ENCODE measurements at regions not wholly inside any gene's neighbourhood (a gene's known extent, or its start where the extent isn't known, plus 50 kb on each side); places are given as distances from the start of the nearest gene placed in this dataset.

DNA sequence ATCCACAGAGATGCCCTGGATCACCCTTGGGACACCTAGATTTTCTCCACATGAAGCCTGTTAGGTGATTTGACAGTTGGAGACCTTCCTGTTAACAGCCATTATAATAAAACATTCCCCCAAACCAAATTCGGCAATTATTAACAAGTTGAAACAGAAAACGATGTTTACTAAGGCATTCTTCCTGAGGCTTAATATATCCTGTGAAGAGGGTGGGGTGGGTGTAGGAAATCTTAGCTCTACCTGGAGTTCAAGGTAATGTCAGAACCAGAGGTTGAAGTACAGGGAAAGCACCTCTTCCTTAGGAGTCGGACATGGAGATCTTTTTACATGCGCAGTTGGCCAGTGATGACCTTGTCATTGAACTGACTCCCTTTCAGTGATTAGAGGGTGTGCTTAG, 143.0 kb downstream of the FGF9 start:
- no peak overlapping the region for H3K4me3 ChIP-seq (ENCODE audit: low read length)
- DNase-seq (ENCODE audit: low read depth, low spot score): no peak

DNA sequence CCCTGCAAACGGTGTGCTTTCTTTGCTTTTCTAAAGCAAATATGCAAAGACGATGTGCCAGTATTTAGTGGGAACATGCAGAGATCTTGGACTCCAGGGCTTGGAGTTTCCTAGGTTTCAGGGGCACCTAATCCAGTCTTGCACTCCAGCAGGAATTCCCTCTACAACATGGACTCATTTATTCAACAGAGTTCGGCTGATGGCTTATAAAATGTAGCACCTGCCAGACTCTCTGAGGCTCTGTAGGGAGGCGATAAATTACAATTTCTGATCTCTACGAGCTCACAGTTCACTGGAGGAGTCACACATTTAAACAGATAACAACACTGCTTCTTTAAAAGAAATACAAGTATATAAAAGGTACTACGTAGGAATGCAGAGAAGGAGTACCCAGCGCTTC, 143.7 kb downstream of the FGF9 start:
- H3K4me3 ChIP-seq (ENCODE audit: low read length): no peak overlapping the region
- no peak for DNase-seq (ENCODE audit: low read depth, low spot score)

DNA sequence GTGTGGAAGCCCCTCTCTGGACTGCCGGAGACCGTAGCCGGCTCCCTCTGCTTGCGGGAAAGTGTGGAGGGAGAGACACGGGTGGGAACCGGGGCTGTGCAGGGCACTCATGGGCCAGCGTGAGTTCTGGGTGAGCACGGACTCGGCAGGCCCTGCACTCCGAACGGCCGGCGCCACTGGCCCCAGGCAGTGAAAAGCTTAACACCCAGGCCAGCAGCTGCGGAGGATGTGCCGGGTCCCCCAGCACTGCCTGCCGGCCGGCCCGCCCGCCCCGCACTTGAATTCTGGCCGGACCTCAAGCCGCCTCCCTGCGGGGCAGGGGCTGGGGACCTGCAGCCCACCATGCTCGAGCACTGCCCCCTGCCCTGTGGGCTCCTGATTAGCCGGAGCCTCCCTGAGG, 147.0 kb downstream of the FGF9 start:
- H3K4me3 ChIP-seq (ENCODE audit: low read length): no peak overlapping the region
- DNase-seq (ENCODE audit: low read depth, low spot score): no peak

DNA sequence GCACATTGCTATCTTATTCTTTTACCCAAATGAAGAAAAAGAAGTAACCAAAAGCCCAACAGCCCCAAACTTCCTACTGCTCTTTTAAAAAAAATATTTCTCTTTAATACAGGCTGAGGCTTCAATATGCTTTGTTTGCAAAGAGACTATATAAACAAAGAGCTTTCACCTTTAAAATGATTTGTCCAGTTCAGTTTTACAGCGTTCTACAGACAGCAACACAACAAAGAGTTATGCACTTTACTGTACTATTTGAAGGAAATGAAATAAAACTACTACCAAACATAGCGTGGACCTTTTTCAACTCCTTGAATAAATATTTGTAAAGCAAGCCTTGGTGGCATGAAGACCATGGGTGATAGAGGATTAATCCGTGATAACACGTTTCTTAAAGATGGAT, 151.2 kb downstream of the FGF9 start:
- DNase-seq (ENCODE audit: low read depth, low spot score): no peak

DNA sequence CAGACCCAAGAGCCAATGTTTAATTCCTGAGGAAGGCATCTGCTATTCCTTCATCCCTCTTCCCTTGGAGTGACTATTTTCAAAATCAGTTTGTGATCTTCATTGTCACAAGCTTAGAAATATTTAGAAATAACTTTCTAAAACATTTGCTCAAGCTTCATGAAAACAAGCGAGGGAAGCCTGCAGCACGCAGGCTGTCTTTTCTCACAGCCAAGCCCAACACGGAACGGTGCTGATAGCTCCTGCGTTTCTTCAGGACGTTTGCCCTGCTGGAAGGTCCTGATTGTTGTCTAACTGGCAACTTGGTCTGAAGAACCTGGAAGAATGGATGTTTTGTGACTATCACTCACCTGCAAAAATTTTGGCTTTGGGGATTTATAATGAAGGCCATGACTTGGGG, 152.5 kb downstream of the FGF9 start:
- H3K4me3 ChIP-seq (ENCODE audit: low read length): no peak overlapping the region
- DNase-seq (ENCODE audit: low read depth, low spot score): no peak

More for the DNA sequence above, 151.2 kb downstream of the FGF9 start:
- no peak overlapping the region for H3K4me3 ChIP-seq (ENCODE audit: low read length)

DNA sequence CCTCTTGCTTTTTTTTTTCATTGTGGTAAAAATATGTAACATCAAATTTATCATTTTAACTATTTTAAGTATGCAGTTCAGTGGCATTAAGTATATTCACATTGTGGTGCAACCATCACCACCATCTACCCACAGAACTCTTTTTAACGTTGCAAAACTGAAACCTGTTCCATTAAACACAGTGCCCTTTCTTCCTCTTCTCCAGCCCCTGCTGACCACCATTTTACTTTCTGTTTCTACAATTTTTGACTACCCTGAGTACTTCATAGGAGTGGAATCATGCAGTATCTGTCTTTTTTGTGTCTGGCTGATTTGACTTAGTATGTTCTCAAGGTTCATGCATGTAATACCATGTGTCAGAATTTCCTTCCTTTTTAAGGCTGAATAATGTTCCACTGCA, 153.1 kb downstream of the FGF9 start:
- H3K4me3 ChIP-seq (ENCODE audit: low read length): no peak overlapping the region
- DNase-seq (ENCODE audit: low read depth, low spot score): no peak

DNA sequence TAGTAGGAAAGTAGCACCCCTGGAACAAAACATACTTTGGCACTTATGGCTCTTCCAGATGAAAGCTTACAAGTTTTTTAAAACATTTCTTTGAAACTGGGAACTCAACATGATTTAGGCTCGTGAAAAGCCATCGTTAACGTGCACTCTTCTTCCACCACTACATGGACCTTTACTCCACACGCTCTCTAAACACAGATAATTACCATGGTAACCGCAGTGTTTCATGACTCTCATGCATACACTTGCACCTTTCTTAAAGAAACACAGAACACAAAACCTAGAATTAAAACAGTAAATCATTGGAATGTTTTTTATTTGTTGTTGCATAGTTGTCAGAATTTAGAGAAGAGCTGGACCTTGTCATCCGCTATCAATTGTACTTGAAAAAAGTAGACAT, 154.3 kb downstream of the FGF9 start:
- H3K4me3 ChIP-seq (ENCODE audit: low read length): no peak overlapping the region
- no peak for DNase-seq (ENCODE audit: low read depth, low spot score)

DNA sequence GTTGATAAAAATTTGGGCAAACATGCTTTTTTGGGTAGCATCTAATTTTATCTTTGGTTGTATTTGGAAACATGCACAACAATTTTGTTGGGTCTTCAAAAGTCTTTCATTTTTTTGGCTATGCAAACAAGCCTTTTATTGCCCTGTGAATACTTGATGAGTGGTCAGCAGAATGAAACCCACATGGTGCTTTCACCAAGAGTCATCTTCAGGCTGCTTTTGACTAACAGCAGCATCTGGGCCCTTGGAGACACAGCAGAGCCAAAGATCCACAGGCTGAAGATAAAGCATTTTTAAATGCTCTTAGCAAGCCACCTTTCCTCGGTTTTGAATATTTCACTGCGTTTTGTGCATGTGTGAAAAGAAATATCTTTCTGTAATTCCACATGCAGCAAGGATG, 154.9 kb downstream of the FGF9 start:
- no peak for DNase-seq (ENCODE audit: low read depth, low spot score)
- H3K4me3 ChIP-seq (ENCODE audit: low read length): no peak overlapping the region

DNA sequence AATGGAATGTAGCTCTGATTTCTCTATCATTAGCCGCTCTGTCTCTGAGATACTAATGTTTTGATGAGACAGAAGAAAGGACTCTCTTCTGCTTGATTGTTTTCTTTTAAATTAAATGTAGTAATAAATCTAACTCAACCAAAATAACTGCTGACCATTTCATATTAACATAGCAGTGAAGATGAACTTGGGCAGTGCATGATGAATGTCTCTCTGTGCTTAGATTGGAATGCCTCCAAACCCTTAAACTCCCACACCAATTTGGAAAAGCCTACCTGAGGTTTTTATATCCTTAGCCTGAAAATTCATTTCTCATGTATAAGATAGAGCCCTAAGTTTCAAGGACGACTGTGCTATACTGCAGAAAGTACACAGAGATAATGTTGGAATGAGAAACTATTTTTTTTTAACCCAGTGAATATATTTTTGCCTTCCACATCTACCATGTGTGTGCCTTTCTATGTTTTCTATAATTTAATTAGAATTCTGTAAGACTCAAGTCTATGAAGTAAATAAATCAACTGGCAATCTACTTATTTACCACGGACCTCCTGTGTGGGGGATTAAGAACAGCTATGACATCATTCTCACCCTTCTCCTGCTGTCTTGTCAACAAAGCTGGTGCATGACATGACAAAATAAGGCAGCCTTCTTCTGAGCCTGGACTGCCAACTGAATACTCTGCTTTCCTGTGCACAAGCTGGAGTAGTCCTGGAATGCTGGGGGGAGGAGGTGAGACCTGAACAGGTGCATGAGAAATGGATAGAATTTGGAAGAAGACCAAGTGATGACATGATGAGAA, 155.5 kb downstream of the FGF9 start:
- no peak for DNase-seq (ENCODE audit: low read depth, low spot score)
- no peak overlapping the region for H3K4me3 ChIP-seq (ENCODE audit: low read length)

DNA sequence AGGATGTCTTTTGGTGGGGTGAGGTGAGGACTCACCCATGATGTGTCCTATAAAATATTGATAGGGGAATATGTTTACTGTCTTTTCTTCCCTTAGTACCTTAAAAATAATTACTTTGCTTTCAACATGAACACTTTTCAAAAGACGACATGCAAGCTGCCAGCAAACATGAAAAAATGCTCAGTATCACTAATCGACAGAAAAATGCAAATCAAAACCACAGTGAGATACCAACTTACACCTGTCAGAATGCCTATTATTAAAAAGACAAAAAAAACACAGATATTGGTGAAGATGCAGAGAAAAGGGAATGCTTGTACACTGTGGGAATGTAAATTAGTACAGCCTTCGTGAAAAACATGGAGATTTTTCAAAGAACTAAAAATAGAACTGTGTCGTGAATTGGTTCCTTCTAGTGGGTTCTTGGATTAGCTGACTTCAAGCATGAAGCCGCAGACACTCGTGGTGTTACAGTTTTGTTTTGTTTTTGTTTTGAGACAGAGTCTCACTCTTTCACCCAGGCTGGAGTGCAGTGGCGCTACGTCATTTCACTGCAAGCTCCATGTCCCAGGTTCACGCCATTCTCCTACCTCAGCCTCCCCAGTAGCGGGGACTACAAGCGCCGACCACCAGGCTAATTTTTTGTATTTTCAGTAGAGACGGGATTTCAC, 160.9 kb downstream of the FGF9 start:
- H3K4me3 ChIP-seq (ENCODE audit: low read length): no peak overlapping the region
- no peak for DNase-seq (ENCODE audit: low read depth, low spot score)

DNA sequence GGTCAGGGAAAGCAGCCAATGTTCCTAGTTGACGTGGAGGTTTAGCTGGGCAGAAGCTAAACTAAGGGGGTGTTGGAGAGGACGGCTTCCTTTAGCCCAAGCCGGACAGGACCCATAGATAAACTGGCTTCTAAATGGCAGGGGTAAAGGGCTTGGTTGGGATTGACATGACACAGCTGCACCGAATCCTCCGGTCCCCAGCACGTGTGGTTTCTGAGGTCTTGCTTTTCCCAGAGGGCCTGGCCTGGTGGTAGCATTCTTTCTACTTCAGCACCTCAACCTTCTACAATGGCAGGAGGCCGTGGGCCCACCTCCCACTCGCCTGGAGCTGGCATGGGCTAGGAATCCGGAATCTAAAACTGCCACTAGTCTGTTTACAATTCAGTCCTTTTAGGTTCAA, 163.0 kb downstream of the FGF9 start:
- no peak overlapping the region for H3K4me3 ChIP-seq (ENCODE audit: low read length)
- DNase-seq (ENCODE audit: low read depth, low spot score): no peak

DNA sequence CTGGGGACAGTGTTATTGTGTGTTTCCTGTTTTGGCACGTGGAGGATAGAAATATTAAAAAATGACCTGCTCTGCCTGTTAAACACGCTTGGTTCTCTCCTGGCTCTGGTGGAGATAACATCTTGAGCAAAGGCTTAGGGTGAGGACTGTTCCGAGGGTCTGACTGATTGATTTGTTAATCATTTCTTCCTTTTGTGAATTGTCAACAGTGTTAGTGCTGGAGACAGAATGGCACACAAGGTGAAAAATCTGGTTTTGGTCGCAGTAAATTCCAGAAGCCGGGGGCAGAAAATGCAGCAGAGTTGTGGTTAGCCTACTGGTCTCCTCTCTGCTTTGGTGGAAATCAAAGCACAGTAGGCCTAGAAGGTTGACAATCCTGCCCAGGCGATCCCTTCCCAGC, 163.6 kb downstream of the FGF9 start:
- no peak overlapping the region for H3K4me3 ChIP-seq (ENCODE audit: low read length)
- DNase-seq (ENCODE audit: low read depth, low spot score): no peak

DNA sequence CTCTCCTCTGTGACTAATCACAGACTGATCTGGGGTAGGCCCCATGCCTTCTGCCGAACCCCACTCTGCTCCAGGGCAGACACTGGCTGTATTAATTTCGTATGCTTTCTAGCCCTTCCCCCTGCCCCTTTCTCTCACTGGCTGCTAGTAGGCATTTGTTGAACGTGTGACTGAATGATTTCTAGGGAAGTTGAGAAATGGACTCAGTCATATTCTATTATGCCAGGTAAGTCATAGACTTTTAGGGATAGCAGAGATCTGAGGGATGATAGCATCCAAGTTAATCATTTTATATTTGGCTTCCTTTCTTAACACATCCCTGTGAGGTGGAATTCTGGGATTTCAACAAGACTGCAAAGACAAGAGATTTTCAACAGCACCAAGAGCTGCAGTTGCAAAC, 166.4 kb downstream of the FGF9 start:
- DNase-seq (ENCODE audit: low read depth, low spot score): no peak
- H3K4me3 ChIP-seq (ENCODE audit: low read length): no peak overlapping the region

DNA sequence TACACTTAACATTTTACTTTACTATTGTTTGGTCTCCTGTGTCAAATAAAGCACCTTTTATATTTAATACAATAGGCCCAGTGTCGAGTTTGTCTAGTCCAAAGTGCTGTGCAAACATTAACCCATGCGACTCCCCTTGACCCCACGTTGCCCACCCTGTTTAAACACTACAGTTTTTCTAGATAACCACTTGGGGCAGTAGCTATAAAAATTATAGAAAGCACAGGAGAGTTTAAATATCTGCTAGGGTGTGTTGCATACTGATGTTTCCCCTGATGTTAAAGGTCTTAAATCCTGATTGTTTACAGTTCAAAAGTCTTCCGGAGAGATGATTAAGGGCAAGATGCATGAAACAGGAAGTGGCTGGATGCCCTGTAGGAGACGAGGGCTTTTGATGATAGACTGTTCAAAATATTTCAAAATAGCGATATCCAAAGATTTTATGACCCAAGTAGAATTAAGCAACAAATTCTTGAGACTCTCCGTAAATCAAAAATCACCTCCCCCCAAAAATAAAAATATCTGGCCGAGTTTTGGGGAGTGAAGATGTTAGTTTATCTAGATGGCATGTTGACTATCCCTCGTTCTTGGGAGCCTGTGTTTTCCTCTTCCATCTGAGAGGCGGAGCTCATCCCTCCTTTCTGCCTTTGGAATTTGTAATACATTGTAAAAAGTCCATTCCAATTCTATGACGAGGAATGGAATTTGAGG, 167.1 kb downstream of the FGF9 start:
- no peak for DNase-seq (ENCODE audit: low read depth, low spot score)
- no peak overlapping the region for H3K4me3 ChIP-seq (ENCODE audit: low read length)

DNA sequence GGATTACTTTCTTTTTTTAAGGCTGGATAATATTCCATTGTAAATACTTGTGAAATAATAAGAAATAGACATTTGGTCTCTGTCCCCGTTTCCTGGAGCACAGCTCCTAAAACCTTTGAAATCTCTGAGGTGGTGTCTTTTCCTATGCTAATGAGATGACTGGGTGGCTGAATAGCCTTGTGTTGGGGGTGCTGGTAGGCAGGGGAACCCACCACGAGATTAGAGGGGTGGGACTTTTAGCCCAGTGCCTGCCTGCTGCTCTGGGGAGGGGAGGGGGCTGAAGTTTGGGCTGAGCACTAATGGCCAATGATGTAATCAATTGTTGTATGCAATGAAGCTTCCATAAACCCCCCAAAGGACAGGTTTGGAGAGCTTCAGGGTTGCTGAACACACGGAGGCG, 175.7 kb downstream of the FGF9 start:
- no peak overlapping the region for H3K4me3 ChIP-seq (ENCODE audit: low read length)
- DNase-seq (ENCODE audit: low read depth, low spot score): no peak

DNA sequence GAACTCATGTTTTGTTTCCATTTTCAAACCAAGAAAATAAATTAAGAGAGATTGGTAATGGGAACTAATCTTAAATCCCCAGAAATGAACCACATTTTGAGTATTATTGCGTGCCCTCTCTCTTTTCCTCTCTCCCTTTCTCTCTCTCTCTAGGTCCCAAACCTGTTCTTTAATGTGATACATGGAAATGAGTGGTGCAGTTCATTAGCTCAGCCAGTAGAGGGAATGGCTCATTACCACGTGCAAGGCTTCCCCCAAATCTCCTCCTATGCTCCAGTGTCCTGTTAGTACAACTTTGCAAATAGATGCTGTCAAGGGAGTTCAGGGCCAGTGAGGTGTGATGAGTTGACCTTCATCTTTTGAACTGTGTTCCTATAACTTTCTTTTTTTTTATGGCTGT, 178.4 kb downstream of the FGF9 start:
- H3K4me3 ChIP-seq (ENCODE audit: low read length): no peak overlapping the region
- DNase-seq (ENCODE audit: low read depth, low spot score): peak; percentile 57

DNA sequence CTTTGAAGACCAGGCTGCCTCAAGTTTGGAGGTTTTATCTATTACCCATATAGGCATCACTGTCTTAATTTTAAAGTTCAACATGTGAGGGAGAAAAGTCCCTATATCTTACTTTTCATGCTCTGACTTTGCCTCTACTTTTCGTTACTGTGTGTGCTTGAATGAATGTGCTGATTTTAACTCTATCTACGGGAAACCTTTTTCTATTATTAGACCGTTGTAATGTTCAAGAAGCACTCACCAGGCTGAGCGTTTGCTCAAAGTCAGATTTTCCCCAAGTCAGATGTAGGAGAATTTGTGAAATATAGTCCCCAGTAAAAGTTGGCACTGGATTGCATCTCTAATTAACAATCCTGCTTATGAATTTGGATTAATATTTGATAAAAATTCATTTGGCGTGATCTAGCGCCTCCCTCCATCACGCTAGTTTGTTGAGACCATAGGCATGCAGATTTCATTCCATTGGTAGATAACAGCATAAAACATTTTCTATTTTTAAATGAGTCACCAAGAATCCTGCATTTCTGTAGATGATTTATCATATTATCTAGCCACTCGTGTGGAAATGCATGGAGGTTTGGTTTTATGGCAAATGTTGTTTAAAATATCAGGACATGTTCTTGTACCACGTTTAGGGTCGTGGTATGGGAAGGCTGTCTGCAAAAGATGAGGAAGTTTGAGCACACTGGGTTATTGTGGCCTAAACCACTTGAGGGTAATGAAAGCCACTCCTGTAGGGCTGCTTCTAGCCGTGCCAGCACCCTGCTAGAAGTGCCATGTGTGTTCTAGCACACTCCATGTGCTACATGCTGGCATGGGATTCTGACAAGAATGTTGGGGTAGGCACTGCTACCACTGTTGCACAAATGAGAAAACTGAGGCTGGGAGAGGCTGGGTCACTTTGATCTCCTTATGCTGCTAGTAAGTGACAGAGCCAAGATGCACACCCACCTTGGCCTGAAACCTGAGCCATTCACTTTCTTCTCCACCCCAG, 179.4 kb downstream of the FGF9 start:
- no peak for DNase-seq (ENCODE audit: low read depth, low spot score)
- no peak overlapping the region for H3K4me3 ChIP-seq (ENCODE audit: low read length)

DNA sequence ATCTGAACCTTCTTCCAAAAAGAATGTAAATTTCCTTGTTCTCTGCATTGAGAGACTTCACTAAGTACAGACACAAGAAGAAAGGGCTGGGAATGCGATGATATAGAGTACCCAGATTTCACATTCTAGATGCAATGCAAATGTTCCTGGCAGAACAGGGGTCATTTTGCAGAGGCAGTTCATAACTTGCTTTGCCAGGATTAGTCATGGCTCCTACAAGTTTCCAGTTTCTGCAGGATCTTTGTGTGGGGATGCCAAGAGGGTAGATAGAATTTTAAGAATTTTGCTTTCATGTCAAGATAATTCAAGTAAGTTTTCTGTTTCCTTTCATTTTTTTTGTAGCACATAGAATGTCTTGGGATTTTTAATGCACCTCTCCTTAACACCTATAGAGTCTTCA, 181.2 kb downstream of the FGF9 start:
- no peak for DNase-seq (ENCODE audit: low read depth, low spot score)

DNA sequence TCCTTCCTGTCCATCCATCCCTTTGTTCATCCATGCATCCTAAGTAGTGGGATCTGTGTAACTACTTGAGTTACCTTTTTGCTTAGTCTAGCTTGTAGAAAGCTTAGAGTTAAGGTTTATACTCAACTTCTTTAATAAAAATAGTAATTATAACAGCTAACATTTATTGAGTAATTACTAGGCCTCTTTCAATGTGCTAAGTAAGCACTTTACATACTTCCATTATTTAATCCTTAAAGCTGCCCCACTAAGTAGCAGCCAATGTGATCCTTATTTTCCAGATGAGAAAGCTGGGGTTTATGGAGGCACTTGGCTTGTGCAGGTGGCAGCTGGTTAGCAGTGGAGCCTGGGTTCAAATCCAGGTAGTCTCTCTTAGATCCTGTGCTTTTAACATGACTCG, 182.9 kb downstream of the FGF9 start:
- H3K4me3 ChIP-seq (ENCODE audit: low read length): no peak overlapping the region
- no peak for DNase-seq (ENCODE audit: low read depth, low spot score)

More for the DNA sequence above, 181.2 kb downstream of the FGF9 start:
- no peak overlapping the region for H3K4me3 ChIP-seq (ENCODE audit: low read length)

All from Jurkat, Clone E6-1 (cell line).